ENCODE measurements at regions not wholly inside any gene's neighbourhood (a gene's known extent, or its start where the extent isn't known, plus 50 kb on each side); places are given as distances from the start of the nearest gene placed in this dataset.
A peak's percentile ranks its signal among the peaks of the same experiment; 100 is the strongest.

GRCh38 chr3:194756791-194757325 is 71.2 kb downstream of the FAM43A start:
- Mint-ChIP-seq H3K9me3 (no peaks in the 10 kb centered on the region), H3K27me3 (peaks cover 0 to 19% (median 4%) of the 10 kb centered on the region in 3 donors), H3K36me3 (no peaks in the 10 kb centered on the region), H3K4me1 (peaks cover 0 to 4% (median 0%) of the 10 kb centered on the region in 3 donors), H3K27ac (no peak overlapping the region), H3K4me3 (no peak overlapping the region)
- no peak for DNase-seq
- ATAC-seq (ENCODE audit: low read depth in 2 of 2): no peak

DNA sequence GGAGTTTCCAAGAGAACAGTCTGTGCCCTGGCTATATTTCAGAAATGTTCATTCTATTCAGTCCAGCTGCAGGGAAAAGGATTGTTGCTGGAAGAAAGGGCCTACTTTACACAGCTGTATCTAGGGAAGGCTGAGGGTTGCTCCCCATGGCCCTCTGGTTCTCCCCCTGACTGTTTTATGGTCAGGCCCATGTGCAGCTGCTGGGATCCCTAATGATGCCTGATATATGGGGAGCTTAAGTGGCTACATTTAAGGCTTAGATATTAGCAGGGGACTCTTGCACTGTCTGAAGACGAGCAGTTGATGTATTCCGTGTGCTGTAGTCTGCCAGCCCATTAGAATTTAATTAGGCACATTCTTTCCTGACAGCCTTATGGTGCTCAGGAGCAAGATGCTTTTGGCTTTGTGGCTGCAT is 72.0 kb downstream of the FAM43A start:
- Mint-ChIP-seq H3K36me3 (no peaks in the 10 kb centered on the region), H3K4me1 (peaks cover 0 to 4% (median 0%) of the 10 kb centered on the region in 3 donors), H3K27ac (no peak overlapping the region), H3K27me3 (peaks cover 0 to 22% (median 4%) of the 10 kb centered on the region in 3 donors), H3K4me3 (no peak overlapping the region), H3K9me3 (no peaks in the 10 kb centered on the region)
- ATAC-seq (ENCODE audit: low read depth in 2 of 2) (no peak), DNase-seq (no peak)

- H3K27ac Mint-ChIP-seq: no peak overlapping the region
- H3K9me3 Mint-ChIP-seq: no peaks in the 10 kb centered on the region
- peaks cover 0 to 4% (median 0%) of the 10 kb centered on the region in 3 donors for H3K4me1 Mint-ChIP-seq
- no peak overlapping the region for H3K4me3 Mint-ChIP-seq
- DNase-seq (no peak), ATAC-seq (ENCODE audit: low read depth in 2 of 2) (no peak)
- no peaks in the 10 kb centered on the region for H3K36me3 Mint-ChIP-seq
- peaks cover 0 to 22% (median 4%) of the 10 kb centered on the region in 3 donors for H3K27me3 Mint-ChIP-seq
Measured at GRCh38 chr3:194758716-194759115, 73.0 kb downstream of the FAM43A start.

GRCh38 chr3:194760494-194761137 is 74.9 kb downstream of the FAM43A start:
- Mint-ChIP-seq H3K9me3 (no peaks in the 10 kb centered on the region), H3K27ac (no peak overlapping the region), H3K4me1 (peaks cover 0 to 8% (median 3%) of the 10 kb centered on the region in 3 donors), H3K4me3 (no peak overlapping the region), H3K27me3 (peaks cover 0 to 28% (median 7%) of the 10 kb centered on the region in 3 donors), H3K36me3 (no peaks in the 10 kb centered on the region)
- DNase-seq (no peak), ATAC-seq (ENCODE audit: low read depth in 2 of 2) (no peak)

- no peak for ATAC-seq (ENCODE audit: low read depth in 2 of 2)
- H3K27me3 Mint-ChIP-seq: peaks cover 0 to 28% (median 7%) of the 10 kb centered on the region in 3 donors
- H3K4me3 Mint-ChIP-seq: no peak overlapping the region
- DNase-seq: no peak
- H3K4me1 Mint-ChIP-seq: peaks cover 0 to 8% (median 3%) of the 10 kb centered on the region in 3 donors
- H3K9me3 Mint-ChIP-seq: no peaks in the 10 kb centered on the region
- H3K27ac Mint-ChIP-seq: no peak overlapping the region
- no peaks in the 10 kb centered on the region for H3K36me3 Mint-ChIP-seq
Measured at GRCh38 chr3:194761384-194761783, 75.7 kb downstream of the FAM43A start.

- no peaks in the 10 kb centered on the region for H3K9me3 Mint-ChIP-seq
- H3K4me3 Mint-ChIP-seq: peak overlapping the region in 5 of 8 donors; percentile 1 to 57 (median 46)
- peak; percentile 29 for DNase-seq
- peaks cover 0 to 10% (median 3%) of the 10 kb centered on the region in 3 donors for H3K27me3 Mint-ChIP-seq
- H3K36me3 Mint-ChIP-seq: no peaks in the 10 kb centered on the region
- ATAC-seq (ENCODE audit: low read depth in 2 of 2): no peak
- H3K27ac Mint-ChIP-seq: peak overlapping the region in 1 of 6 donors; percentile 54
- H3K4me1 Mint-ChIP-seq: peaks cover 26 to 48% (median 37%) of the 10 kb centered on the region in 3 donors
Measured at GRCh38 chr3:194766845-194767244, 81.2 kb downstream of the FAM43A start.

DNA sequence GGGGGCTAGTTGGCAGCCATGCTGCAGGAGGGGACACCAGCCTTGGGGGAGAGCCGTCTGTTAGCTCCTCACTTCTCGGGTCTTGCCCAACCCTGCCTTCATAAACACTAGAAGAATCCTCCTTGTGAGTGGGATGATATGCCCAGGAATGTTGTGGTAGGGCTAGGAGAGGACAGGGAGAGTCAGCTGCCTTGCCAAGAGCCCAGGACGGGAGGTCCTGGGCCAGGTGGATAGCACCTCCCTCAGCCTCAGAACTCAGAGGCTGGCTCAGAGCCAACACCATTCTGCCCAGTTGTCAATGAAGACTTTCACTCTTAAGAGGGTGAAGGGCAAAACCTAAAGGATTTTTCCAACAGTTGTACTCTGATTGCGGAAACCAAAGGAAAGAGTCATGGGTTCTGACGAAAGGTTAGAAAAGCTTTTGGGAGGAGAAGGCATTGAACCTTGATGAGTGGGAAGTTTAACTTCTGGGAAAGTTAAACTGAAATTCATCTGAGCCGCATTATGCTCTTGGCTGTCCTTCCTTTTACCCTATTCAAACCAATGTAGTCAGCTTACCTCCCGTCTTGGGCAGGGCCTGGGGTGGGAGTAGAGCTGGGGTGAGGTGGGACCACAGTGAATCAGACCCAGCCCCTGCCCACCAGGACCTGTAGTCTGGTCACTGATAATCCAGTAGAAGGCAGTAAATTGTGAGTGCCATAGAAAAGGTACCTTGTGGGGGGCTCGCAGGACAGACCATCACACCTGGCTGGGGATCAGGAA is 81.9 kb downstream of the FAM43A start:
- ATAC-seq (ENCODE audit: low read depth in 2 of 2): no peak
- H3K4me1 Mint-ChIP-seq: peaks cover 26 to 48% (median 37%) of the 10 kb centered on the region in 3 donors
- peaks cover 0 to 11% (median 3%) of the 10 kb centered on the region in 3 donors for H3K27me3 Mint-ChIP-seq
- H3K9me3 Mint-ChIP-seq: no peaks in the 10 kb centered on the region
- H3K36me3 Mint-ChIP-seq: no peaks in the 10 kb centered on the region
- DNase-seq: no peak
- H3K27ac Mint-ChIP-seq: peak overlapping the region in 5 of 6 donors; percentile 15 to 87 (median 54)
- H3K4me3 Mint-ChIP-seq: peak overlapping the region in 3 of 8 donors; percentile 9 to 82 (median 15)

GRCh38 chr3:194768586-194768985 is 82.9 kb downstream of the FAM43A start:
- DNase-seq (no peak), ATAC-seq (ENCODE audit: low read depth in 2 of 2) (no peak)
- Mint-ChIP-seq H3K9me3 (no peaks in the 10 kb centered on the region), H3K4me1 (peaks cover 32 to 48% (median 37%) of the 10 kb centered on the region in 3 donors), H3K27ac (peak overlapping the region; percentile 76 to 98 (median 90)), H3K27me3 (peaks cover 9 to 11% (median 9%) of the 10 kb centered on the region in 3 donors), H3K36me3 (no peaks in the 10 kb centered on the region), H3K4me3 (peak overlapping the region; percentile 82 to 95 (median 89))

GRCh38 chr3:194769020-194769643 is 83.4 kb downstream of the FAM43A start:
- H3K4me1 Mint-ChIP-seq: peaks cover 32 to 48% (median 35%) of the 10 kb centered on the region in 3 donors
- peak; percentile 91 to 94 for ATAC-seq (ENCODE audit: low read depth in 2 of 2)

GRCh38 chr3:194772241-194773000 is 86.7 kb downstream of the FAM43A start:
- no peak overlapping the region for H3K4me3 Mint-ChIP-seq
- no peak overlapping the region for H3K27ac Mint-ChIP-seq
- peaks cover 18 to 29% (median 24%) of the 10 kb centered on the region in 3 donors for H3K27me3 Mint-ChIP-seq
- DNase-seq (no peak), ATAC-seq (ENCODE audit: low read depth in 2 of 2) (no peak)
- H3K9me3 Mint-ChIP-seq: no peaks in the 10 kb centered on the region
- peaks cover 22 to 37% (median 26%) of the 10 kb centered on the region in 3 donors for H3K4me1 Mint-ChIP-seq
- H3K36me3 Mint-ChIP-seq: no peaks in the 10 kb centered on the region

More at GRCh38 chr3:194769020-194769643, 83.4 kb downstream of the FAM43A start:
- Mint-ChIP-seq H3K4me3 (peak overlapping the region; percentile 82 to 95 (median 89)), H3K9me3 (no peaks in the 10 kb centered on the region), H3K27ac (peak overlapping the region; percentile 76 to 98 (median 90)), H3K36me3 (no peaks in the 10 kb centered on the region), H3K27me3 (peaks cover 9 to 12% (median 11%) of the 10 kb centered on the region in 3 donors)
- peak; percentile 91 for DNase-seq

GRCh38 chr3:194773216-194773615 is 87.5 kb downstream of the FAM43A start:
- Mint-ChIP-seq H3K36me3 (no peaks in the 10 kb centered on the region), H3K4me1 (peaks cover 15 to 34% (median 22%) of the 10 kb centered on the region in 3 donors), H3K27me3 (peaks cover 18 to 29% (median 24%) of the 10 kb centered on the region in 3 donors), H3K9me3 (no peaks in the 10 kb centered on the region), H3K27ac (peak overlapping the region in 1 of 6 donors; percentile 64), H3K4me3 (no peak overlapping the region)
- ATAC-seq (ENCODE audit: low read depth in 2 of 2): no peak
- no peak for DNase-seq

GRCh38 chr3:194773771-194774455 is 88.2 kb downstream of the FAM43A start:
- Mint-ChIP-seq H3K27me3 (peaks cover 23 to 30% (median 28%) of the 10 kb centered on the region in 3 donors), H3K9me3 (peaks cover 0 to under 1% (median 0%) of the 10 kb centered on the region in 7 donors), H3K4me1 (peaks cover 8 to 27% (median 15%) of the 10 kb centered on the region in 3 donors), H3K27ac (peak overlapping the region in 1 of 6 donors; percentile 34), H3K4me3 (no peak overlapping the region), H3K36me3 (no peaks in the 10 kb centered on the region)
- ATAC-seq (ENCODE audit: low read depth in 2 of 2) (no peak), DNase-seq (no peak)

Data from naive B cell (primary cell).